Frontal cortex (tissue), 3 donors: ENCODE measurements at regions not wholly inside any gene's neighbourhood (a gene's known extent, or its start where the extent isn't known, plus 50 kb on each side); places are given as distances from the start of the nearest gene placed in this dataset.

Experiments
- DNase-seq, 2 donors: peaks; one replicate each; pipeline ENCODE4 v3.0.0; 2012; ENCODE audit warnings: low spot score in 2 of 2
- FAIRE-seq: peaks from 2 replicates; lab custom pipeline; 2012; peaks lifted over from hg19 to GRCh38; lab: Jason Lieb, UNC
- donor health status: control.
- donor health status: control.
- donor health status: control.

- FAIRE-seq (no peak), DNase-seq (no peak)
These were observed 229.7 kb upstream of the PMEPA1 start for GRCh38 chr20:57939499-57939898.

- FAIRE-seq (no peak), DNase-seq (no peak)
These were observed 228.6 kb upstream of the PMEPA1 start for GRCh38 chr20:57938158-57939108.

- no peak for DNase-seq
- no peak for FAIRE-seq
These were observed 227.0 kb upstream of the PMEPA1 start for GRCh38 chr20:57936636-57937385.

- FAIRE-seq = no peak
These were observed 225.1 kb upstream of the PMEPA1 start for GRCh38 chr20:57934913-57935312.

GRCh38 chr20:57934007-57934805, 224.4 kb upstream of the PMEPA1 start:
- FAIRE-seq = no peak
- no peak for DNase-seq

More at GRCh38 chr20:57934913-57935312, 225.1 kb upstream of the PMEPA1 start:
- DNase-seq = no peak

- FAIRE-seq = no peak
These were observed 222.5 kb upstream of the PMEPA1 start for GRCh38 chr20:57932227-57932864.

GRCh38 chr20:57930351-57930750, 220.5 kb upstream of the PMEPA1 start:
- no peak for DNase-seq
- no peak for FAIRE-seq

More at GRCh38 chr20:57932227-57932864, 222.5 kb upstream of the PMEPA1 start:
- no peak for DNase-seq

GRCh38 chr20:57928181-57928967, 218.6 kb upstream of the PMEPA1 start:
- DNase-seq (no peak), FAIRE-seq (no peak)

GRCh38 chr20:57927376-57927775, 217.6 kb upstream of the PMEPA1 start:
- FAIRE-seq = no peak
- DNase-seq = no peak

- FAIRE-seq (no peak), DNase-seq (no peak)
These were observed 212.9 kb upstream of the PMEPA1 start for GRCh38 chr20:57922706-57923105.

- DNase-seq (no peak), FAIRE-seq (no peak)
These were observed 212.3 kb upstream of the PMEPA1 start for GRCh38 chr20:57922083-57922482.

GRCh38 chr20:57921676-57922075, 211.9 kb upstream of the PMEPA1 start:
- FAIRE-seq (no peak), DNase-seq (no peak)

GRCh38 chr20:57920971-57921370, 211.2 kb upstream of the PMEPA1 start:
- DNase-seq = no peak
- FAIRE-seq = no peak

GRCh38 chr20:57919049-57919448, 209.2 kb upstream of the PMEPA1 start:
- DNase-seq (no peak), FAIRE-seq (no peak)

- no peak for DNase-seq
These were observed 208.7 kb upstream of the PMEPA1 start for GRCh38 chr20:57918551-57918950.

GRCh38 chr20:57914205-57914604, 204.4 kb upstream of the PMEPA1 start:
- no peak for FAIRE-seq
- no peak for DNase-seq

More at GRCh38 chr20:57918551-57918950, 208.7 kb upstream of the PMEPA1 start:
- no peak for FAIRE-seq

GRCh38 chr20:57913156-57913930, 203.5 kb upstream of the PMEPA1 start:
- no peak for FAIRE-seq
- no peak for DNase-seq

GRCh38 chr20:57912227-57912582, 202.4 kb upstream of the PMEPA1 start:
- FAIRE-seq (no peak), DNase-seq (no peak)
